OCI-LY7 (cell line): ENCODE measurements at regions not wholly inside any gene's neighbourhood (a gene's known extent, or its start where the extent isn't known, plus 50 kb on each side); places are given as distances from the start of the nearest gene placed in this dataset.

Experiments
- BruUV-seq: library from RNA; stranded (reverse); fragments of 400-500 nt; replicated peaks from 2 replicates; lab custom pipeline; 2021; lab: Mats Ljungman, UMichigan
- CTCF ChIA-PET: fragments of 300-600 bp; sonication (Branson Sonifier 250); formaldehyde crosslinking; loops from one replicate; lab custom pipeline; 2022; ENCODE audit warnings: antibody characterized with exemption; ENCODE audit not compliant: unreplicated experiment; lab: Charles Lee
- POLR2A ChIA-PET: fragments of 300-600 bp; sonication (Branson Sonifier 250); formaldehyde crosslinking; loops from one replicate; lab custom pipeline; 2022; ENCODE audit warnings: antibody characterized with exemption; lab: Charles Lee
- DNase-seq: peaks from one replicate; pipeline ENCODE4 v3.0.0-alpha.2; 2015; ENCODE audit warnings: low spot score
- H2AFZ ChIP-seq: fragments of 200-600 bp; sonication (generic), shearing (Covaris generic); 2 replicates; pipeline ENCODE4 v1.6.1; 2014; ENCODE audit warnings: mild to moderate bottlenecking, antibody characterized with exemption, low read length, moderate library complexity
- H3K27ac ChIP-seq: fragments of 200-600 bp; sonication (generic); 2 replicates; pipeline ENCODE4 v1.5.1; 2014; ENCODE audit warnings: mixed run types, low read depth, mild to moderate bottlenecking, moderate library complexity, low read length, inconsistent platforms; ENCODE audit not compliant: poor library complexity, severe bottlenecking
- H3K36me3 ChIP-seq: fragments of 200-600 bp; sonication (generic); 2 replicates; pipeline ENCODE4 v1.6.1; 2014; ENCODE audit warnings: mild to moderate bottlenecking, antibody characterized with exemption, low read length, moderate library complexity, mixed read lengths; ENCODE audit not compliant: insufficient read depth
- H3K4me1 ChIP-seq: fragments of 200-600 bp; sonication (generic); 2 replicates; pipeline ENCODE4 v1.5.1; 2014; ENCODE audit warnings: mild to moderate bottlenecking, low read length; ENCODE audit not compliant: insufficient read depth, poor library complexity, severe bottlenecking
- H3K4me2 ChIP-seq: fragments of 200-600 bp; sonication (generic); 2 replicates; pipeline ENCODE4 v1.6.1; 2014; ENCODE audit warnings: mild to moderate bottlenecking, low read length
- H3K4me3 ChIP-seq: fragments of 200-600 bp; sonication (generic); 2 replicates; pipeline ENCODE4 v1.5.1; 2014; ENCODE audit warnings: mild to moderate bottlenecking, low read depth, low read length; ENCODE audit not compliant: poor library complexity, severe bottlenecking
- H3K79me2 ChIP-seq: fragments of 200-600 bp; sonication (generic); 2 replicates; pipeline ENCODE4 v1.6.1; 2016; ENCODE audit warnings: low read depth, mild to moderate bottlenecking, low read length, moderate library complexity, mixed read lengths; ENCODE audit not compliant: insufficient read depth
- H3K9me2 ChIP-seq: fragments of 200-600 bp; sonication (generic); 2 replicates; pipeline ENCODE4 v1.6.1; 2016; ENCODE audit warnings: mild to moderate bottlenecking, low read length, mixed read lengths; ENCODE audit not compliant: insufficient read depth
- H3K9me3 ChIP-seq: fragments of 200-600 bp; sonication (generic); 2 replicates; pipeline ENCODE4 v1.6.1; 2014; ENCODE audit warnings: mild to moderate bottlenecking, mixed run types, low read length, mixed read lengths
- H4K20me1 ChIP-seq: fragments of 200-600 bp; sonication (generic); 2 replicates; pipeline ENCODE4 v1.6.1; 2014; ENCODE audit warnings: mild to moderate bottlenecking, antibody characterized with exemption, low read length, moderate library complexity, mixed read lengths; ENCODE audit not compliant: insufficient read depth
- EZH2phosphoT487 ChIP-seq: fragments of 200-600 bp; sonication (generic); IDR thresholded peaks from 2 replicates; pipeline ENCODE4 v1.6.1; 2018; ENCODE audit warnings: low read depth, borderline replicate concordance, mild to moderate bottlenecking, mixed run types, antibody characterized with exemption, low read length, moderate library complexity, mixed read lengths
- intact Hi-C: fragments of 100-400 bp; cut with micrococcal nuclease; formaldehyde crosslinking; loops from one replicate; pipeline ENCODE4 v1.10.0; 2022; ENCODE audit not compliant: unreplicated experiment
- TF ChIP-seq, protein P1 (sequence below): fragments of 200-600 bp; sonication (generic); conservative IDR thresholded peaks from 2 replicates; pipeline ENCODE4 v1.5.1; 2014; ENCODE audit warnings: mild to moderate bottlenecking, antibody characterized with exemption, low read length, moderate library complexity, mixed read lengths

DNA sequence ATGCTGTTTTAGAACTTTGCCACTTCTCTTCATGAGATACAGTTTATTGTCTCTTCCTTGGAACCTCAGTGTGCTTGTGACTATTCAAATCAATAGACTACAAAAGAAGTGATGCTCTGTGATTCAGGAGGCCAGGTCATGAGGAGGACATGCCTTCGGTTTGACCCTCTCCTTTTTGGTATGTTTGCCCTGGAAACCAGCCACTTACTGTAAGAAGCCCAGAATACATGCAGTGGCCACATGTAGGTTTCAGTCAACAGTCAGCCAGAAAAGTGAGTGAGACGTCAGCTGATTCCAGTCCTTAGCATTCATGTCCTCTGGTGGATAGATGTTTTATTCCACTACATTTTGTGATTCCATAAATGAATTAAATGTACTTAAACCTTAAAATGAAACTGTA, 328.7 kb downstream of the PCDH18 start:
- TF ChIP-seq, protein P1, sequence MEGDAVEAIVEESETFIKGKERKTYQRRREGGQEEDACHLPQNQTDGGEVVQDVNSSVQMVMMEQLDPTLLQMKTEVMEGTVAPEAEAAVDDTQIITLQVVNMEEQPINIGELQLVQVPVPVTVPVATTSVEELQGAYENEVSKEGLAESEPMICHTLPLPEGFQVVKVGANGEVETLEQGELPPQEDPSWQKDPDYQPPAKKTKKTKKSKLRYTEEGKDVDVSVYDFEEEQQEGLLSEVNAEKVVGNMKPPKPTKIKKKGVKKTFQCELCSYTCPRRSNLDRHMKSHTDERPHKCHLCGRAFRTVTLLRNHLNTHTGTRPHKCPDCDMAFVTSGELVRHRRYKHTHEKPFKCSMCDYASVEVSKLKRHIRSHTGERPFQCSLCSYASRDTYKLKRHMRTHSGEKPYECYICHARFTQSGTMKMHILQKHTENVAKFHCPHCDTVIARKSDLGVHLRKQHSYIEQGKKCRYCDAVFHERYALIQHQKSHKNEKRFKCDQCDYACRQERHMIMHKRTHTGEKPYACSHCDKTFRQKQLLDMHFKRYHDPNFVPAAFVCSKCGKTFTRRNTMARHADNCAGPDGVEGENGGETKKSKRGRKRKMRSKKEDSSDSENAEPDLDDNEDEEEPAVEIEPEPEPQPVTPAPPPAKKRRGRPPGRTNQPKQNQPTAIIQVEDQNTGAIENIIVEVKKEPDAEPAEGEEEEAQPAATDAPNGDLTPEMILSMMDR: no peak
- no peak for TF ChIP-seq EZH2phosphoT487
- POLR2A ChIA-PET: no interaction called here
- no peaks in the 10 kb centered on the region for H4K20me1 ChIP-seq
- H3K27ac ChIP-seq: no peak overlapping the region
- H3K36me3 ChIP-seq: no peaks in the 10 kb centered on the region
- H3K4me2 ChIP-seq: no peak overlapping the region
- intact Hi-C loops: no loop called here
- H3K4me1 ChIP-seq: no peaks in the 10 kb centered on the region
- CTCF ChIA-PET: no interaction called here
- no peak overlapping the region for H2AFZ ChIP-seq
- no TSS peak for BruUV-seq
- H3K9me3 ChIP-seq: no peaks in the 10 kb centered on the region
- H3K9me2 ChIP-seq: no peaks in the 10 kb centered on the region
- H3K79me2 ChIP-seq: no peaks in the 10 kb centered on the region
- H3K4me3 ChIP-seq: no peak overlapping the region
- DNase-seq: no peak

- Histone ChIP-seq H3K4me1 (no peaks in the 10 kb centered on the region), H3K27ac (no peak overlapping the region), H3K4me2 (no peak overlapping the region), H4K20me1 (no peaks in the 10 kb centered on the region), H3K79me2 (no peaks in the 10 kb centered on the region), H3K9me3 (no peaks in the 10 kb centered on the region), H2AFZ (no peak overlapping the region), H3K4me3 (no peak overlapping the region), H3K36me3 (no peaks in the 10 kb centered on the region), H3K9me2 (no peaks in the 10 kb centered on the region)
- intact Hi-C loops: no loop called here
- no TSS peak for BruUV-seq
- DNase-seq: no peak
- ChIA-PET CTCF (no interaction called here), POLR2A (no interaction called here)
- no peak for TF ChIP-seq EZH2phosphoT487
- TF ChIP-seq, protein P1: no peak
These were observed 332.0 kb downstream of the PCDH18 start for GRCh38 chr4:137200322-137200721.

GRCh38 chr4:137198791-137199190, 333.5 kb downstream of the PCDH18 start:
- BruUV-seq: no TSS peak
- CTCF ChIA-PET: no interaction called here
- Histone ChIP-seq H2AFZ (no peak overlapping the region), H3K4me2 (no peak overlapping the region), H3K36me3 (no peaks in the 10 kb centered on the region), H3K9me3 (no peaks in the 10 kb centered on the region), H4K20me1 (no peaks in the 10 kb centered on the region), H3K79me2 (no peaks in the 10 kb centered on the region), H3K4me1 (no peaks in the 10 kb centered on the region), H3K4me3 (no peak overlapping the region), H3K27ac (no peak overlapping the region), H3K9me2 (no peaks in the 10 kb centered on the region)
- intact Hi-C loops: no loop called here
- DNase-seq: no peak
- TF ChIP-seq, protein P1: no peak
- TF ChIP-seq EZH2phosphoT487: no peak
- POLR2A ChIA-PET: no interaction called here
